ENCODE measurements at regions not wholly inside any gene's neighbourhood (a gene's known extent, or its start where the extent isn't known, plus 50 kb on each side); places are given as distances from the start of the nearest gene placed in this dataset.
"Not testable (repeated sequence)": the region's sequence is repeated elsewhere in the genome, so short reads cannot be mapped to it uniquely, and the experiment has no call there.

DNA sequence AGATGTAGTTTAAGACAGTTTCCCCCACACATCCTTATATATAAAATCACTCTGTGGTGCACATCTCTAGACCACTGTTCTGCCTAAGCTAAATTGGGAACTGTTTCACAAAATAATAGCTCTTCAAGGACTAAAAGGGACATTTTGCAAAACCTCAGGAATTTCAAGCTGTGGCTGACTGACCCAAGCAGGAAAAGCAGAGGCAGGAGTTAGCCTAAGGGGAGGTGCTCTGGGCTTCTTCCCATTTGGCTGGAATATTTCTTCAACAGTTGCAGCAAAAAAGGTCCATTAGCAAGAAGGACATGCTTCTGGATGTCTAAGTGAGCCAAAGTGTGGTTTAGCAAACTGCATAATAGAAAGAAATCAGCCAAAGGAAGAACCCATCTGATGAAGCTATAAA is 551.2 kb upstream of the ANKRD30A start:
- no peak for DNase-seq (ENCODE audit: low read depth in 2 of 3, low spot score in 1 of 3)

DNA sequence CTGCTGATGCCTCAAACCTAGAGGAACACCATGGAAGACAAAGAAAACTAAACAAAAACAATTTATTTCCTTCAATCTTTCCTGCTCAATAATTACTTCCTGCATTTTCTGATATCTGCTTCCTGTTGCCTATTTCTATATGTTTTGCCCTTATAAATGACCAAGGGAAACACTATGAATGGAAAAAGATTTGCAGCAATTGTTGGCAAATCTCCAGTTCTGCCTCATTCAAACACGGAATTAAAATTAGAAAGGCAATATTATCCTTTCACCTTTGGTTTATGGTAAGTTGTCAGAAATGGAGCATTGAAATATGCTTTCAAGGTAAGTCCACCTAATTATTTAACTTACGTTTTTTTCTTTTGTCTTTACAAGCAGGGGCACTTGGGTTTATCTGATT is 552.2 kb upstream of the ANKRD30A start:
- DNase-seq (ENCODE audit: low read depth in 2 of 3, low spot score in 1 of 3), result no peak

DNA sequence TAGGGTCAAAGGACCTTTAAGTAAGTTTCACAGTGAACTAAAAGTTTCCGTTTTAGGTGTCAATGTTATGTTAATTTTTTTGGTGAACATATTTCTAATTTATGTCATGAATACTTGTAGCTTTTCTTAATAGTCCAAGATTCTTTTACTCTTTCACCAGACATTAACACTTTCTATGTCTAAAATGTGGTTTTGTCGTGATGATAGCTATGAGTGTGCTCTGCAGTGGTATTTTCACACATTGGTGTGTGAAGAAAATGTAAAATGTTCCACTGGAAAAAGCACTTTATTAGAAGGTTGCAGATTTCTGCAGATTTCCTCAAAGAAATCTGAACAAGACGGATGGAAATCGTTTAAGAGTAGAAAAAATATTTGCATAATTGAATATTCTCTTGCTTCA is 561.0 kb upstream of the ANKRD30A start:
- DNase-seq (ENCODE audit: low read depth in 2 of 3, low spot score in 1 of 3), result no peak

DNA sequence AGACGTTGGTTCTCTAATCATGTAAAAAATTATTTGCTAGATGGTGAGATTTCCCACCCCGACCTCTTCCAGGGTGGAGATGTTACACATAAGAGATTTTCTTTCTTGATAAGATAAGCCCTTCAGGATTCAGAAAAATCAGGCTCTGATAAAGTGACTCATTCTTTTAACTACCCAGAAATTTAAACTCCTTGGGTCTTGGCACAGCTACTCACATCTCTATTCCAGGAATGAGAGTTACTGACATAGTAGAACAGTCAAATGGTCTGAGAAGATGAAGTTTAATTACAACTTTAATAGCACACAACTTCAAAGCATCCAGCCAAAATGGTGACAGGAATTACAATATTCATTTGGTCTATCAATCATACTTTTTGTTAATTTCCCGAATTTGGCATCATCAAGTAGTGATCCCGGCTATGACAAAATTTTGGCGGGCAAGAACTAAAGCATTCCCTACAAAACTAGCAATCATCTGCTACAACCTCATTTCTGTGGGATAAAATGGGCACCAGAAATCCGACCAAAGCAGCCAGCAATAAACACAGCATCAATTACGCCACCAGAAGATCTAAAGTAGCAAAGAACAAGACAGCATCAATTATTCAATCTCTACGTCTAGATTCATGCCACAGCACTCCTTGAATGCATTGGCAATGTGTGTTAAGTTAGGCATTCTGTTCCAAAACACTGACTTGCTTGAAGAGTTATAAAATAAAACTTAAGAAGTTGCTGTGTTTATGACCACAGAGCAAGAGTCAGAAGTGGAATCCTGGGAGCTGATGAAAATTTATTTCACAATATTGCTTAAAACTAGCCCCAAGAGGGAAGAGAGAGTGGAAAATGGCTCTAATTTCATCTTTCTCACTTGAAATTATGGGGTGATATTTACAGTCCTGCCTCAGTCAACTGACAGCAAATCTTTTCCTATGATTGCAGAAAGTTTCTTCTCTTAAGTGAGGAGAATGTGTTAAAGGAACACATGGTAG is 565.7 kb upstream of the ANKRD30A start:
- DNase-seq (ENCODE audit: low read depth in 2 of 3, low spot score in 1 of 3), result no peak

DNA sequence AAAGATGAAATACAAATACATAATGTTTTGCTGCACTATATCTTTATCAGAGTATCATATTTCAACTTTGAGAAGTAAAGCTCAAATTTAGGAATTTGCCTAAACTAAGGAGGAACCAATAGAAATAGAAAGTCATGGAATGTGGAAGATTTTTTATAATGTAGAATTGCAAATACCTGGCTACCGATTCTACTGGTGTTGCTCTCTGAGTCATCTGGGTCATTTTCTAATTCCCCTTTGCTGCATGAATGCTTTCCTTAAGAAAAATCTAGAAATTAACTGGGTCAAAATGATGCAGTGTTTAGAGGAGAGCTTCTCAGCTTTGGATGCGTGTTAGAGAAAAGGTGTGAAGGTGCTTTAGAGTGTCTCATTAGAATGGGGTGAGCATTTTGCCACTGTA is 568.9 kb upstream of the ANKRD30A start:
- no peak for DNase-seq (ENCODE audit: low read depth in 2 of 3, low spot score in 1 of 3)

DNA sequence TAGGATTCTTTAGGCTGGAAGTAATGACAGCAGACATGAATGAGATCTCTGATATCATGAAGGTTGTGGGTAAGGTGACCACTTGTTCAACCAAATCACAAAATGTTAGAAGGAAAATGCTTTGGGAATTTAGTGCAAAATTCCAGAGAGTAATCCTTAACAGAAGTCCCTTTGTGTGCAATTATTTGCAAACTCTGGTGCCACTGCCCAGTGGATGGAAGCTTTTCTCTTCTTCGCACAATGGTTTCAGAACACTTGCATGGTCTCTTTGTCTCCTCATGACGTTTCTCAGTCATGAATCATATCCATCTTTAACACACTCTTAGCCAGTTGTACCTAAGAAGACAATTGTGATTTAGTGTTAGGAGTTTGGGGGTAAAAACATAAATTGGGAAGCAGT is 570.4 kb upstream of the ANKRD30A start:
- DNase-seq (ENCODE audit: low read depth in 2 of 3, low spot score in 1 of 3), result no peak

DNA sequence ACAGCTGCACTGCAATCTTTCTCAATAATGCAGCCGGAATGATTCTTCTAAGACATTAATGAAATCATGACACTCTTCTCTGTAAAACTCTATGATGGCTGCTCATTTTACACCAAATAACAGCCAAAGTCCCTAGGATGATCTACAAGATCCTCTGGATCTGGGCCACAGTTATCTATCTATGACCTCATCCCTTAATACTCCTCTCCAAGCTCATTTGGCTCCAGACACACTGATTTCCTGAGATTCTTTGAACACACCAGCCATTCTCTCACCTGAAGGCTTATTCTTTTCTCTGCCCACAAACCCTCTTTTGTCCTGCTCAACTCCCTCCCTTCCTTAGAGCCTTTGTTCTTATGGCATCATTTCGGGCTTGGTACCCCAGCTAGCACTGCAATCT is 577.4 kb upstream of the ANKRD30A start:
- no peak for DNase-seq (ENCODE audit: low read depth in 2 of 3, low spot score in 1 of 3)

DNA sequence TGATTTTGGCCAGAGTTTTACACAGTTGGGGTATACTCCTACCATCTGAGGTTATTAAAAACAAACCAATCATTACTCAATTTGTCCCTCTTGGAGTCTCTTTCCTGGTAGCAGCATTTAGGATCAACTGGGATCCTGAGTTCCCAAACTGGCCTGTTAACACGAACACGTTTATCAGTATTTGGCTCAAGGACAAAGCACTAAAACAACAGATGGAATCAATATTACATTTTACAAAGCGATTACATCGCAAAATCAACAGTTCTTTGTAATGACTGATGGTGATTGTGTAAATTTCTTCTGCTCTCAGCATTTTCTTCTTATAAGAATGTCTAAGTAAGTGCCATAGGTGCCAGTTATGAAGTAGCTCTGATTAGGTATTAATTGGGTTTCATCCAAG is 582.9 kb upstream of the ANKRD30A start:
- DNase-seq (ENCODE audit: low read depth in 2 of 3, low spot score in 1 of 3), result no peak

DNA sequence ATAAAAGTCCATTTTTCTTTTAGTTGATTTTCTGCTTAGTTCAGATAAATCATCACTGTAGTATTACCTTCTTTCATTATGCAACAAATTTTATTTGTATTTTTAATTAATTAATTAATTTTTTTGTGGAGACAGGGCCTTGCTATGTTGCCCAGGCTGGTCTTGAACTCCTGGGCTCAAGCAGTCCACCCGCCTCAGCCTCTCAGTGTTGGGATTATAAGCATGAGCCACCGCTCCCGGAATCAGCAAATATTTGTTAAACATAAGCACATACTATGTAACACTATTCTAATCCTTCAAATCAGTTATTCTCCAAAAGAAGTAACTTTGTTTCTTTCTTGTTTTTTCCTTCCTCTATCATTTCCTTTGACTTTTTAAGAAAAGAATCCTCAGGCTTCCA is 584.8 kb upstream of the ANKRD30A start:
- DNase-seq (ENCODE audit: low read depth in 2 of 3, low spot score in 1 of 3), result no peak

DNA sequence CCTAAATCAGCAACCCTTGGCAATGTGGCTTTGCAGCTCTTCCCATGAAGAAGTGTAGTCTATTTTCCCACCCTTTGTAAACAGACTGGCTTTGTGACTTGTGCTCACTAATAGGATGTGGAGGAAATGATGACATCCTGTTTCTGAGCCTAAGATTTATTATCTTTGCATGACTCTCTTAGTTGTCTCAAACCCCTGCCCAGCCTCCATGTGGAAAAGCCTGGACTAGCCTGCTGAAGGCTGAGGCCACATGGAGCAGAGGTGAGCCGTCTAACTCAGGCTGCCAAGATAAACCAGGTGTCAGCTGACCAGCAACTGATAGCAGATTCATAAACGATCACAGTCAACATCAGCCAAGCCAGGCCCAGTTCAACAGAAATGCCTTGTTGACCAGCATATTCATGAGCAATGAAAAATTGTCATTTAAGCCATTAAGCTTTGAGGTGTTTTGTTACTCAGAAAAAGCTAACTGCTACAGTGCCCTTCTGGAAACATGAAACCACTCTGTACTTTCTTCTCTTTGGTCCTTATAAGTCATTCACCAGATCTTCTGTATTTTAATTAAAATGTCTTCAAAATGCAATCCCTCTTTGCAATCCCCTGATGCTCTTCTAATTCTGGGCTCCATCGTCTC is 586.3 kb upstream of the ANKRD30A start:
- DNase-seq (ENCODE audit: low read depth in 2 of 3, low spot score in 1 of 3), result no peak

DNA sequence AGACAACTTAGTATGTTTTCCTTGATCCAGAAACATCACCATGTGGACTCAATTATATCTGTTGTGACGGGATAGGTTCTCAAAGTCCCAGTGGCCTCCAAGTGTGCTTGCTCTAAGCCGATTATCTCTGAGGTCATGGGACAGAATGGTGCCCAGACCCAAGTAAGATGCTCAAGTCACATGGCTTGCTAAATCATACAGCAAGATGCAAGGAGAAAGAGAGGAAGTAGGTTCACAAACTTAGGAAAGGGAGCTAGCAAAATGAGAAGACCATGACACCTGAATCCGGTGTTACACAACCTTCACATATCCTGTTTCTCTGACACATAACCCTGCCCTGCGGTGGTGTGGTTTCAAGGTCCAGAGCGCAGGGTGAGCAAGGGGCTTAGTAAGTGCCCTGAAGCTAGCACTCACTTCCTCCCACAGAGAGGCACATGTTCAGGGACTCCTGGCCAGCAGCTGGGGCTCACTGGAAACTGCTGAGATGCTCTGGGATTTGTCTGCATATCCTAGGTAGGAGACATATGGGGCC is 590.9 kb upstream of the ANKRD30A start:
- DNase-seq (ENCODE audit: low read depth in 2 of 3, low spot score in 1 of 3), result no peak

DNA sequence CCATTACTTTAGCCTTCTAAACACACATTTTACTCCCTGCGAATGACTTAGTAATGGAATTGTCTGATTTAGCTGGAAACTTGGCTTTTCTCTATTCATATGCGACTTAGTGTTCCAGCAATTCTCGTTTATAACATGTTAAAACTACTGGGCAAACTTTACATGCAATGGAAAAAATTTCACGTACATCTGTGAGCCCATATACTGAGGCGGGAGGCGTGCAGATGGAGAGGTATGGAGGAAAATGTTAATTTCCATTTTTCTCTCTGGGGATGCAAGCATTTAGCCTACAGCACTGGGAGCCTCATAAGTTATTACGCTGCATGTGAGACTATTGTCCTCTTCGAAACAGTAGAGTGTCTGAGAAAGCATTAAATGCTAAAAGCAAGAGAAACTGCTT is 591.5 kb upstream of the ANKRD30A start:
- DNase-seq (ENCODE audit: low read depth in 2 of 3, low spot score in 1 of 3), result no peak

DNA sequence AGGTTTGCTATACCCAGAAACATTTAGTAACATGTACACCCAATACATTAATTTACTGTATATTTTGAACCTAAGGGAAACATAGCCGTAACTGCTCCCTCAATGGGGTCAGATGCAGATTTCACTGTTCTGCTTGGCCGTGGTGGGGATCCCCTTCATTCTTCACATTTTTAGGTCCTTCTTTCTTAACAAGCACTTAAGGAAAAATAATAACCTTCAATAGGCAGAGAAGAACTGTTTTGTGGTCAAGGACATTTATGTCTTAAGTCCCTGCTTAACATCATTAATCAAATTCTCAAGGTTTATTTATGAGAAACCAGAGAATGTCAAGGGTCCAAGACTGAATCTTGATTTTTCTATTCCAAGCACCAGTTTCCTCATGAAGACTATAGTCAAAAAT is 592.1 kb upstream of the ANKRD30A start:
- no peak for DNase-seq (ENCODE audit: low read depth in 2 of 3, low spot score in 1 of 3)

DNA sequence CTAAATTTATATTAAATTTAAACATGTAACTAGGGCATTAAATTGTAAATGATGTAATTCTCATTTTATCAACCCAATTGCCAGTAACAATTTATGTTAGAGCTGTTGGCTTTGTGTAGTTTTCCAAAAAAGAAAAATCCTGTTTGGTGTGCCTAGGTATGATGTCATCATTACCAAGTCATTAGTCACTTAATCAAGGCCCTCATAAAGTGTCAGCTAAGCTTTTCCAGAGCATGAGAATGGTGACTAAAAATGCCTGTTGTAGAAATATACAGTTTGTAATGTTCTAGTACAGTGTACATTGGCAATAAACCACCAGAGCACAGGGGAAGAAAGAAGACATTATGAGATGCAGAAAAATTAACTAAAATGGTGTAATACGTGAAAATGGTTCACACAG is 593.8 kb upstream of the ANKRD30A start:
- no peak for DNase-seq (ENCODE audit: low read depth in 2 of 3, low spot score in 1 of 3)

DNA sequence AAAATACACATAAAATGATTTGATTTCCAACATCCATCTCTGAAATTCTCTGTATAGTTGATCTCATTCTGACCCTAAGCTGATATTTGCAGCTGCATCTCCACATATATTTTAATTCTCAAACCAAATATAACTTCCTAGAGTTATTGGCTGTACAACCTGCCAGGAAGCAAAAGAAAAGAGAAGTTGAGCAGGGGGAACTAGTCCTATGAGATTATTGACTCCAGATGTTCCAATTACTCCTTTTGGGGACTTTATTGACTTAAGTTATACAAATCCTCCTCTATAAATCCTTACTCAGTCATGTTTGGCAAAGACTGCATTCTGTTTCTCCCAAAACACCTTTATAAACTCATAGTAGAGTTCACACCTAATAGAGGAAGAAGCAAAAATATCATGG is 599.4 kb upstream of the ANKRD30A start:
- DNase-seq (ENCODE audit: low read depth in 2 of 3, low spot score in 1 of 3), result no peak

DNA sequence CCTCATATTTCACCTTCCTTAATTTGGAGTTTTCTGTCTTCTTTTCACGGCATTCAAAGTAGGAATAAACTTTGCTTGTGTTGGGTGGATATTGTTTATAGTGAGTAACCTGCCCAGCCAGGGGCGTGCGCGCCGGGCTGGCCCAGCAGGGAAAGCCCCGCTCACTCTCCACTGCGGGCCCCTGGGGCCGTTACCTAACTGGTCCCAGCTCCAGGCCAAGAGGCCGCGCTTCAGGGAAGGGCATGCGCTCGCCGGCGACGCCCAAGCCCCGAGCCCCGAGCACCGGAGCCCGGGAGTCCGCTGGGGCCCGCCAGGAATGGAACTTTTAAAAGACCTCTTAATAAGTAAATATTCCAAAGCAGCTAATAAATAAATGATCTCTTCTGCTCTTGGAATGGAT is 601.3 kb upstream of the ANKRD30A start:
- DNase-seq (ENCODE audit: low read depth in 2 of 3, low spot score in 1 of 3), result not testable (repeated sequence)

DNA sequence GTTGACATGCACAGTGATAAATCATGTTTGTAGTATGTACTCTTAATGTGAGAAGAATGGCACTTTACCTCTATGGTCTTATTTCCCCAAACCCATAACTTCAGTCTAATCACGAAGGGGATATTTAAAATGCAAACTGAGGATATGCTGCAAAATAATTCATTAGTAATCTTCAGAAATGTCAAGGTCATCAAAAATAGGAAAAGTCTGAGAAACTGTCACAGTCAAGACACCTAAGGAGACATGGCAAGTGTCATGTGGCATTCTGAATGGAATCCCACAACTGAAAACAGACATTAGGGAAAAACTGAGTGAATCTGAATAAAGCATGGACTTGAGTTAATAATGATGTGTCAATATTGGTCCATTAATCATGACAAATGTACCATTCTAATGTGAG is 605.5 kb upstream of the ANKRD30A start:
- DNase-seq (ENCODE audit: low read depth in 2 of 3, low spot score in 1 of 3), result no peak

DNA sequence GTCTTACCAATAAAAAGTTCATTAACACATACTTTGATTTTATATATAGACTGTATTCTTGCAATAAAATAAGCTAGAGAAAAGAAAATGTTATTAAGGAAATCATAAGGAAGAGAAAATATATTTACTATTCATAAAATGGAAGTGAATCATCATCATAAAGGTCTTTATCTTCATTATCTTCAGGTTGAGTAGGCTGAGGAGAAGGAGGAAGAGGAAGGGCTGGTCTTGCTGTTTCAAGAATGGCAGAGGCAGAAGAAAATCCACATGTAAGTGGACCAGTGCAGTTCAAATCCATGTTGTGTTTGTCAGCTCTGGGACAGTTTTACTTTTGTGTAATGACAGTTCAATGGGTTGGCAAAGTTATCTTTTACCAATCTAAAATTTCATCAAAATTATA is 609.1 kb upstream of the ANKRD30A start:
- DNase-seq (ENCODE audit: low read depth in 2 of 3, low spot score in 1 of 3), result no peak

DNA sequence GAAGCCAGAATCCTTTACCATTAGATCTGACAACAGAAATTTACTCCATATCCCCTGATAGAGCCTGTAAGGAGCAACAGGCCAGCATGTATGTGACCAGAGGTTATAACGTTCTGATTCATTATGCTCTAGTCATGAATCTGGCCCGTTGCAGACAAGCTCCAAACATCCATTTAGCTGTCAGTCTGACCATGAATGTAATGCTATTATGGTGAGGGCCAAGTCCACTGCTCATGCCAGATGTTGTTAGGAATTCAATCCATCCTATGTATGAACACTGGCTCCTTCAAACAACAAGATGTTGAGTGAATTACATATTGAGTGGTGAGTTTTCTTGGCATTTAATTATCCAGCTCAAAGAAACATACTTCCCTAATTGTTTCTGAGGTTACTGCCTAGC is 610.1 kb upstream of the ANKRD30A start:
- DNase-seq (ENCODE audit: low read depth in 2 of 3, low spot score in 1 of 3), result no peak

DNA sequence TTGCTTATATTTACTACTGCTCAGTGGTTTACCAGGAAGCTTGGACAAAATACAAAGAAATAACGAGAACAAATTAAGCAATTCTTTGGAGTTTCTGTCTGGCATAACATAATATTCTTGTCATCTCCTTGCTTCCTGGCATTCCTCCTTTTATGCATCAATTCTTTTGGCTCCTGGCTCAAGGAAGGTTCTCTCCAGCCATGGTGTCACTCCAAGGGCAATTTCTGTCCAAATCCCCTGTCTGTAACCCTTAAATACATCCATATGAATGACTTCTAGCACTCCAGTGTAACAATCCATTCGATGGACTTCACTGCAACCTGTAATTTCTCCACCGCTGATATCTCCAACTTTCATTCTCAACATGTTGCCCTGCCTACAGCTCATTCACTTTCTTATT is 617.7 kb upstream of the ANKRD30A start:
- no peak for DNase-seq (ENCODE audit: low read depth in 2 of 3, low spot score in 1 of 3)

DNA sequence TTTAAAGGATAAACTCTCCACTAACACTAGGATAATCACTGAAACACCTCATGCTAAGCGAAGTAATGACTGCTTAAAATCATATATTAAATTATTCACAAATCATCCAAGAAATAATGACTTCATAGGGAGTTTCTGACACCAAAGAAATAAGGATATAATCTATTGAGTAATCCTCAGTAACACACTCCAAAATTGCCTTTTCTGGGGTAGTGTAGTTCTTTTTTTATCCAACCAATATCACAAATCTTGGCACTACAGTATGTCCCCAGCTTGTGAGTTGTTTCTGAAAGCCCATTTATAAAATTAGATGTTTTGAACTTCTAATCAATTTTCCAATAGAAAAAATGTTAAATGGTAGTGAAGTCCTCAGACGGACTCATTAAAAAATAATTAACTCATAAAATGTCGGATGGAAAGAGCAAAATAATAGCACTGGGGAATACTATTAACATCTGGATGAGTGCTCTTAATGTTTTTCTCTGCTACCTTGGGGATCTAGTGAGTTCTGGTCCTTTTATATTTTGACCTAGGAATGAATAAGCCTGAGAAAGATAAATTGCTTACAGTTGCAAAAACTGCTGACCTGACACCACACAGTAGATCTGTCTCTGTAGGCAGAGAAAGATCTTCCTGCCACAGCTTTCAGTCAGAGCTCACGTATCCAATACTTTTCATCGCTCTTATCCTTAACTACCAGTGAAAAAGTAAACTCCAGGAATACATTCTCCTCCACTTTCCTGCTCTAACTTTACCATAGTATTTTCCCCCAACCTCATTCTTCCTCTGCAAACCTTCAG is 618.5 kb upstream of the ANKRD30A start:
- no peak for DNase-seq (ENCODE audit: low read depth in 2 of 3, low spot score in 1 of 3)

DNA sequence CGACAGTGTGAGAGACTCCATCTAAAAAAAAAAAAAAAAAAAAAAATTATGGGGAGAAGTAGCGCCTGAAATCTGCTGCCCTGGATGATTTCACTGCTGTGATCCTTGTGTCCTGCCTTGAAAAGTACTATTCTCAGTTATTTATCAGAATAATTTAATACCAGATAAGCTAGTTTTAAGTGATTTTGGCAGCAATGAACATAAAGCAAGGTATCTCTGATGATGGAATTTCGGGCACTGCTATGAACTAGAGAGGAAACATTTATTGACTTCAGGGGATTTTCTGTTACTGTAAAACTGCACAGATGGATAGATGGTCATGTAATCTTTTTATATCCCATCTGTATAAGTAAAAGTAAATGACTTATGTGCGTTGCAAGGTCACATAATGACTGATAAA is 619.1 kb upstream of the ANKRD30A start:
- DNase-seq (ENCODE audit: low read depth in 2 of 3, low spot score in 1 of 3), result no peak
